WTC11 (cell line): ENCODE measurements at regions not wholly inside any gene's neighbourhood (a gene's known extent, or its start where the extent isn't known, plus 50 kb on each side); places are given as distances from the start of the nearest gene placed in this dataset.

Experiments used
- ATAC-seq: fragments of 200-7000 bp; cut with Tn5 transposase; 2 replicates; pipeline ENCODE4 v1.10.0; 2021; ENCODE audit warnings: mild to moderate bottlenecking, moderate library complexity
- CTCF ChIA-PET: fragments of 300-600 bp; sonication (Branson Sonifier 250); formaldehyde crosslinking; loops from one replicate; lab custom pipeline; 2021; ENCODE audit warnings: antibody characterized with exemption; lab: Charles Lee
- POLR2A ChIA-PET: fragments of 350-600 bp; sonication (Branson Sonifier 250); formaldehyde crosslinking; loops from one replicate; lab custom pipeline; 2021; ENCODE audit warnings: antibody characterized with exemption; lab: Charles Lee
- DNase-seq: peaks from one replicate; pipeline ENCODE4 v3.0.0; 2021; ENCODE audit warnings: low spot score
- H3K27ac Mint-ChIP-seq: 2 replicates; pipeline ENCODE4 v1.8.0; 2021; ENCODE audit warnings: mixed read lengths
- H3K27me3 Mint-ChIP-seq: 2 replicates; pipeline ENCODE4 v1.8.0; 2021; ENCODE audit warnings: low read depth, mild to moderate bottlenecking, moderate library complexity, mixed read lengths
- H3K36me3 Mint-ChIP-seq: 2 replicates; pipeline ENCODE4 v1.8.0; 2021; ENCODE audit warnings: mixed read lengths
- H3K4me1 Mint-ChIP-seq: 2 replicates; pipeline ENCODE4 v1.8.0; 2022; ENCODE audit warnings: mixed read lengths
- H3K4me3 Mint-ChIP-seq: 2 replicates; pipeline ENCODE4 v1.8.0; 2021; ENCODE audit warnings: mild to moderate bottlenecking, moderate library complexity, mixed read lengths
- H3K9me3 Mint-ChIP-seq: 2 replicates; pipeline ENCODE4 v1.8.0; 2021; ENCODE audit warnings: mixed read lengths
- ATF6 ChIP-seq: sonication (generic); formaldehyde crosslinking; IDR thresholded peaks from 2 replicates; pipeline ENCODE4 v1.8.1; 2023; ENCODE audit warnings: mild to moderate bottlenecking, missing genetic modification reagents
- FOXK1 ChIP-seq: sonication (generic); formaldehyde crosslinking; IDR thresholded peaks from 2 replicates; pipeline ENCODE4 v1.8.0; 2022; ENCODE audit warnings: mild to moderate bottlenecking, moderate library complexity, missing genetic modification reagents
- FOXP1 ChIP-seq: sonication (generic); formaldehyde crosslinking; IDR thresholded peaks from 2 replicates; pipeline ENCODE4 v1.8.0; 2022; ENCODE audit warnings: missing genetic modification reagents, mild to moderate bottlenecking, moderate library complexity, borderline replicate concordance
- MYBL2 ChIP-seq: sonication (generic); formaldehyde crosslinking; IDR thresholded peaks from 2 replicates; pipeline ENCODE4 v1.8.1; 2023; ENCODE audit warnings: mild to moderate bottlenecking, moderate library complexity, missing genetic modification reagents
- NFE2L1 ChIP-seq: sonication (generic); formaldehyde crosslinking; IDR thresholded peaks from 2 replicates; pipeline ENCODE4 v1.8.1; 2023; ENCODE audit warnings: missing genetic modification reagents
- SMAD3 ChIP-seq: sonication (generic); formaldehyde crosslinking; IDR thresholded peaks from 2 replicates; pipeline ENCODE4 v1.8.0; 2022; ENCODE audit warnings: missing genetic modification reagents, mild to moderate bottlenecking, borderline replicate concordance
- SP1 ChIP-seq: sonication (generic); formaldehyde crosslinking; conservative IDR thresholded peaks from 2 replicates; pipeline ENCODE4 v1.8.1; 2022; ENCODE audit warnings: missing genetic modification reagents
- ZBTB21 ChIP-seq: sonication (generic); formaldehyde crosslinking; IDR thresholded peaks from 2 replicates; pipeline ENCODE4 v1.8.1; 2023; ENCODE audit warnings: mild to moderate bottlenecking, missing genetic modification reagents, borderline replicate concordance
- ZNF138 ChIP-seq: sonication (generic); formaldehyde crosslinking; conservative IDR thresholded peaks from 2 replicates; pipeline ENCODE4 v1.8.1; 2022; ENCODE audit warnings: mild to moderate bottlenecking, moderate library complexity, missing genetic modification reagents
- ZNF232 ChIP-seq: sonication (generic); formaldehyde crosslinking; IDR thresholded peaks from 2 replicates; pipeline ENCODE4 v1.8.0; 2022; ENCODE audit warnings: mild to moderate bottlenecking, missing genetic modification reagents
- ZNF263 ChIP-seq: sonication (generic); formaldehyde crosslinking; IDR thresholded peaks from 2 replicates; pipeline ENCODE4 v1.8.1; 2022; ENCODE audit warnings: low read depth, mild to moderate bottlenecking, moderate library complexity, missing genetic modification reagents
- ZNF671 ChIP-seq: fragments of 250-450 bp; sonication (Bioruptor Pico); IDR thresholded peaks from 2 replicates; pipeline ENCODE4 v1.8.0; 2021; ENCODE audit warnings: mild to moderate bottlenecking
- TF ChIP-seq, protein P1 (sequence below): fragments of 250-450 bp; sonication (Bioruptor Pico); IDR thresholded peaks from 2 replicates; pipeline ENCODE4 v1.9.0; 2021; ENCODE audit warnings: moderate library complexity, mild to moderate bottlenecking, inconsistent platforms, borderline replicate concordance
- TF ChIP-seq, protein P2 (sequence below): sonication (generic); formaldehyde crosslinking; IDR thresholded peaks from 2 replicates; pipeline ENCODE4 v1.8.0; 2023; ENCODE audit warnings: missing genetic modification reagents, mild to moderate bottlenecking, borderline replicate concordance
- TF ChIP-seq, protein P3 (sequence below): fragments of 250-450 bp; sonication (Bioruptor Pico); conservative IDR thresholded peaks from 2 replicates; pipeline ENCODE4 v1.9.0; 2021; ENCODE audit warnings: mild to moderate bottlenecking
- TF ChIP-seq, protein P4 (sequence below): fragments of 250-450 bp; sonication (Bioruptor Pico); IDR thresholded peaks from 2 replicates; pipeline ENCODE4 v1.8.0; 2021; ENCODE audit warnings: mild to moderate bottlenecking
- TF ChIP-seq, protein P5 (sequence below): sonication (generic); formaldehyde crosslinking; IDR thresholded peaks from 2 replicates; pipeline ENCODE4 v1.8.0; 2022; ENCODE audit warnings: missing genetic modification reagents
- TF ChIP-seq, protein P6 (sequence below): sonication (generic); formaldehyde crosslinking; IDR thresholded peaks from 2 replicates; pipeline ENCODE4 v1.8.1; 2023; ENCODE audit warnings: mild to moderate bottlenecking, missing genetic modification reagents, borderline replicate concordance
- TF ChIP-seq, protein P7 (sequence below): sonication (generic); formaldehyde crosslinking; IDR thresholded peaks from 2 replicates; pipeline ENCODE4 v1.8.0; 2022; ENCODE audit warnings: mild to moderate bottlenecking, missing genetic modification reagents

DNA sequence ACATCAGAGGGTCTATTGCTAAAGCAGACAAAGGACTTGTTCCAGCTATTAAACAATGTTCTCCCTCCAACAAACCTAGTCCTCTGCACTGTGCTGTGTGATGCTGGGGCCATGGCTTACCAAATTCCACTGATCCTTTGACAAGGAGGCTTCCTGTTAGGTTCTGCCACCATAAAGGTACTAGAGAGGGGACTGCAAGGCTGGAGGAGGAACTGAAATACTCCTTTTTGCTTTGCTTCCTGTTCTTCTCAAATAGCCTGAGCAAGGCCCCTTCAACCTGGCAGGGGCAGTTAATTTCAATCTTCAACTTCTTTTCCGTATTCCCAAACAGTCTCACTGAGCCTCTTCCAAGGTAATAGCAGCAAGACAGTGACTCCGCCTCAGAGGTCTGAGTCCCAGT lies 286.4 kb upstream of the IRAK1BP1 start (continued):
- TF ChIP-seq, protein P1, sequence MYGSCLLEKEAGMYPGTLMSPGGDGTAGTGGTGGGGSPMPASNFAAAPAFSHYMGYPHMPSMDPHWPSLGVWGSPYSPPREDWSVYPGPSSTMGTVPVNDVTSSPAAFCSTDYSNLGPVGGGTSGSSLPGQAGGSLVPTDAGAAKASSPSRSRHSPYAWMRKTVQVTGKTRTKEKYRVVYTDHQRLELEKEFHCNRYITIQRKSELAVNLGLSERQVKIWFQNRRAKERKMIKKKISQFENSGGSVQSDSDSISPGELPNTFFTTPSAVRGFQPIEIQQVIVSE: no peak
- TF ChIP-seq, protein P2, sequence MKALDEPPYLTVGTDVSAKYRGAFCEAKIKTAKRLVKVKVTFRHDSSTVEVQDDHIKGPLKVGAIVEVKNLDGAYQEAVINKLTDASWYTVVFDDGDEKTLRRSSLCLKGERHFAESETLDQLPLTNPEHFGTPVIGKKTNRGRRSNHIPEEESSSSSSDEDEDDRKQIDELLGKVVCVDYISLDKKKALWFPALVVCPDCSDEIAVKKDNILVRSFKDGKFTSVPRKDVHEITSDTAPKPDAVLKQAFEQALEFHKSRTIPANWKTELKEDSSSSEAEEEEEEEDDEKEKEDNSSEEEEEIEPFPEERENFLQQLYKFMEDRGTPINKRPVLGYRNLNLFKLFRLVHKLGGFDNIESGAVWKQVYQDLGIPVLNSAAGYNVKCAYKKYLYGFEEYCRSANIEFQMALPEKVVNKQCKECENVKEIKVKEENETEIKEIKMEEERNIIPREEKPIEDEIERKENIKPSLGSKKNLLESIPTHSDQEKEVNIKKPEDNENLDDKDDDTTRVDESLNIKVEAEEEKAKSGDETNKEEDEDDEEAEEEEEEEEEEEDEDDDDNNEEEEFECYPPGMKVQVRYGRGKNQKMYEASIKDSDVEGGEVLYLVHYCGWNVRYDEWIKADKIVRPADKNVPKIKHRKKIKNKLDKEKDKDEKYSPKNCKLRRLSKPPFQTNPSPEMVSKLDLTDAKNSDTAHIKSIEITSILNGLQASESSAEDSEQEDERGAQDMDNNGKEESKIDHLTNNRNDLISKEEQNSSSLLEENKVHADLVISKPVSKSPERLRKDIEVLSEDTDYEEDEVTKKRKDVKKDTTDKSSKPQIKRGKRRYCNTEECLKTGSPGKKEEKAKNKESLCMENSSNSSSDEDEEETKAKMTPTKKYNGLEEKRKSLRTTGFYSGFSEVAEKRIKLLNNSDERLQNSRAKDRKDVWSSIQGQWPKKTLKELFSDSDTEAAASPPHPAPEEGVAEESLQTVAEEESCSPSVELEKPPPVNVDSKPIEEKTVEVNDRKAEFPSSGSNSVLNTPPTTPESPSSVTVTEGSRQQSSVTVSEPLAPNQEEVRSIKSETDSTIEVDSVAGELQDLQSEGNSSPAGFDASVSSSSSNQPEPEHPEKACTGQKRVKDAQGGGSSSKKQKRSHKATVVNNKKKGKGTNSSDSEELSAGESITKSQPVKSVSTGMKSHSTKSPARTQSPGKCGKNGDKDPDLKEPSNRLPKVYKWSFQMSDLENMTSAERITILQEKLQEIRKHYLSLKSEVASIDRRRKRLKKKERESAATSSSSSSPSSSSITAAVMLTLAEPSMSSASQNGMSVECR (CRISPR knock-in tag): no peak
- TF ChIP-seq FOXK1: no peak
- TF ChIP-seq NFE2L1: no peak
- TF ChIP-seq ZNF263: no peak
- no peak for TF ChIP-seq ZNF138 (CRISPR knock-in tag)
- TF ChIP-seq, protein P3, sequence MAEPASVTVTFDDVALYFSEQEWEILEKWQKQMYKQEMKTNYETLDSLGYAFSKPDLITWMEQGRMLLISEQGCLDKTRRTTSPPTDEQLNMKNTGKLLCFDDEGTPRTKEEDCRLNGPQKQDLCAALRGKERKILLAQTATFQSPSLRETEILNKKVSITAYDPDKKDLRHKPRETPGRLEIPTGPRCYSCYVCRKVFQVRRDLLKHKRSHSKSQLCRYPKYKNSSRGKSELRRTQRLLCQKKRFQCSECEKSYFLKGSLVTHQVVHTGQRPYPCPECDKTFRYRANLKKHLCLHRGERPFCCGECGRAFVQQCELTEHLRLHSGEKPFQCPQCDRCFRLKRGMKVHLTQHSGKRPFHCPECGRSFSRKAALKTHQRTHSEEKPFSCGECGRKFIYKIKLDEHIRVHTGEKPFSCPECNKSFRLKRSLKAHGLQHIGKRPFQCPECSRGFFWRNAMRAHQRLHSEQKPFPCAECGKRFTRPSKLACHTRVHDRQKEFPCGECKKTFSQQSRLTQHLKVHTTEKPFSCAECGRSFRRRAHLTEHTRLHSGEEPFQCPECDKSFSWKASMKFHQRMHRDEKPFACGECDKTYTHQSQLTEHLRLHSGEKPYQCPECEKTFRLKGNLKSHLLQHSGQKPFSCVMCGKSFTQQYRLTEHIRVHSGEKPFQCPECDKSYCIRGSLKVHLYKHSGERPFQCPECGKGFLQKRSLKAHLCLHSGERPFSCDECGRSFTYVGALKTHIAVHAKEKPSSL (CRISPR knock-in tag): no peak
- no peak for TF ChIP-seq ATF6 (CRISPR knock-in tag)
- TF ChIP-seq SP1 (CRISPR knock-in tag): no peak
- no peak for TF ChIP-seq ZNF671 (CRISPR knock-in tag)
- TF ChIP-seq SMAD3 (CRISPR knock-in tag): no peak
- TF ChIP-seq, protein P4, sequence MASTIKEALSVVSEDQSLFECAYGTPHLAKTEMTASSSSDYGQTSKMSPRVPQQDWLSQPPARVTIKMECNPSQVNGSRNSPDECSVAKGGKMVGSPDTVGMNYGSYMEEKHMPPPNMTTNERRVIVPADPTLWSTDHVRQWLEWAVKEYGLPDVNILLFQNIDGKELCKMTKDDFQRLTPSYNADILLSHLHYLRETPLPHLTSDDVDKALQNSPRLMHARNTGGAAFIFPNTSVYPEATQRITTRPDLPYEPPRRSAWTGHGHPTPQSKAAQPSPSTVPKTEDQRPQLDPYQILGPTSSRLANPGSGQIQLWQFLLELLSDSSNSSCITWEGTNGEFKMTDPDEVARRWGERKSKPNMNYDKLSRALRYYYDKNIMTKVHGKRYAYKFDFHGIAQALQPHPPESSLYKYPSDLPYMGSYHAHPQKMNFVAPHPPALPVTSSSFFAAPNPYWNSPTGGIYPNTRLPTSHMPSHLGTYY (CRISPR knock-in tag): no peak

DNA sequence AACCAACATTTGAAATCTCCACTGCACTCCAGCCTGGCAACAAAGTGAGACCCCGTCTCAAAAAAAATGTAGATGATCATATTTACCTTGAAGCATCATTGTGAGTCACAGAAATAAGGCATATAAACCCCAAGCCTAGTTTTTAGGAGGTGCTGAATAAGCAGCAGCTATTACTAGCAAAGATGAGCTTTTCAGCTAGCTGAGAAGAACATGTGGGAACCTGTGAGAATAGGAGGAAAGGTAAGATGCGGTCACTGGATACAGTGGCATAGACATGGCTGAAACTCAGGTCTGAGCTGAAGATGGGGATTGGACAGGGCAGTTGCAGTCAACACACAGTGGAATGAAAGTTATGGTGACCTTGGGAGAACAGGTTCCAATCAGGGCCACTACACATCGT lies 284.3 kb upstream of the IRAK1BP1 start:
- H3K27me3 Mint-ChIP-seq: peaks cover 4% of the 10 kb centered on the region; the same call in 1 of the 2 replicates
- ChIA-PET POLR2A (no interaction called here), CTCF (no interaction called here)
- no peak overlapping the region for H3K27ac Mint-ChIP-seq
- peaks cover 32% of the 10 kb centered on the region for H3K4me1 Mint-ChIP-seq
- no peak for DNase-seq
- H3K36me3 Mint-ChIP-seq: no peaks in the 10 kb centered on the region
- ATAC-seq: no peak
- no peak overlapping the region for H3K4me3 Mint-ChIP-seq
- no peaks in the 10 kb centered on the region for H3K9me3 Mint-ChIP-seq
- TF ChIP-seq ZNF138 (CRISPR knock-in tag) (no peak), ZBTB21 (no peak), FOXP1 (CRISPR knock-in tag) (no peak), ZNF232 (CRISPR knock-in tag) (no peak), MYBL2 (CRISPR knock-in tag) (no peak)
- TF ChIP-seq, protein P5, sequence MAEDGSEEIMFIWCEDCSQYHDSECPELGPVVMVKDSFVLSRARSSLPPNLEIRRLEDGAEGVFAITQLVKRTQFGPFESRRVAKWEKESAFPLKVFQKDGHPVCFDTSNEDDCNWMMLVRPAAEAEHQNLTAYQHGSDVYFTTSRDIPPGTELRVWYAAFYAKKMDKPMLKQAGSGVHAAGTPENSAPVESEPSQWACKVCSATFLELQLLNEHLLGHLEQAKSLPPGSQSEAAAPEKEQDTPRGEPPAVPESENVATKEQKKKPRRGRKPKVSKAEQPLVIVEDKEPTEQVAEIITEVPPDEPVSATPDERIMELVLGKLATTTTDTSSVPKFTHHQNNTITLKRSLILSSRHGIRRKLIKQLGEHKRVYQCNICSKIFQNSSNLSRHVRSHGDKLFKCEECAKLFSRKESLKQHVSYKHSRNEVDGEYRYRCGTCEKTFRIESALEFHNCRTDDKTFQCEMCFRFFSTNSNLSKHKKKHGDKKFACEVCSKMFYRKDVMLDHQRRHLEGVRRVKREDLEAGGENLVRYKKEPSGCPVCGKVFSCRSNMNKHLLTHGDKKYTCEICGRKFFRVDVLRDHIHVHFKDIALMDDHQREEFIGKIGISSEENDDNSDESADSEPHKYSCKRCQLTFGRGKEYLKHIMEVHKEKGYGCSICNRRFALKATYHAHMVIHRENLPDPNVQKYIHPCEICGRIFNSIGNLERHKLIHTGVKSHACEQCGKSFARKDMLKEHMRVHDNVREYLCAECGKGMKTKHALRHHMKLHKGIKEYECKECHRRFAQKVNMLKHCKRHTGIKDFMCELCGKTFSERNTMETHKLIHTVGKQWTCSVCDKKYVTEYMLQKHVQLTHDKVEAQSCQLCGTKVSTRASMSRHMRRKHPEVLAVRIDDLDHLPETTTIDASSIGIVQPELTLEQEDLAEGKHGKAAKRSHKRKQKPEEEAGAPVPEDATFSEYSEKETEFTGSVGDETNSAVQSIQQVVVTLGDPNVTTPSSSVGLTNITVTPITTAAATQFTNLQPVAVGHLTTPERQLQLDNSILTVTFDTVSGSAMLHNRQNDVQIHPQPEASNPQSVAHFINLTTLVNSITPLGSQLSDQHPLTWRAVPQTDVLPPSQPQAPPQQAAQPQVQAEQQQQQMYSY: no peak
- TF ChIP-seq, protein P6, sequence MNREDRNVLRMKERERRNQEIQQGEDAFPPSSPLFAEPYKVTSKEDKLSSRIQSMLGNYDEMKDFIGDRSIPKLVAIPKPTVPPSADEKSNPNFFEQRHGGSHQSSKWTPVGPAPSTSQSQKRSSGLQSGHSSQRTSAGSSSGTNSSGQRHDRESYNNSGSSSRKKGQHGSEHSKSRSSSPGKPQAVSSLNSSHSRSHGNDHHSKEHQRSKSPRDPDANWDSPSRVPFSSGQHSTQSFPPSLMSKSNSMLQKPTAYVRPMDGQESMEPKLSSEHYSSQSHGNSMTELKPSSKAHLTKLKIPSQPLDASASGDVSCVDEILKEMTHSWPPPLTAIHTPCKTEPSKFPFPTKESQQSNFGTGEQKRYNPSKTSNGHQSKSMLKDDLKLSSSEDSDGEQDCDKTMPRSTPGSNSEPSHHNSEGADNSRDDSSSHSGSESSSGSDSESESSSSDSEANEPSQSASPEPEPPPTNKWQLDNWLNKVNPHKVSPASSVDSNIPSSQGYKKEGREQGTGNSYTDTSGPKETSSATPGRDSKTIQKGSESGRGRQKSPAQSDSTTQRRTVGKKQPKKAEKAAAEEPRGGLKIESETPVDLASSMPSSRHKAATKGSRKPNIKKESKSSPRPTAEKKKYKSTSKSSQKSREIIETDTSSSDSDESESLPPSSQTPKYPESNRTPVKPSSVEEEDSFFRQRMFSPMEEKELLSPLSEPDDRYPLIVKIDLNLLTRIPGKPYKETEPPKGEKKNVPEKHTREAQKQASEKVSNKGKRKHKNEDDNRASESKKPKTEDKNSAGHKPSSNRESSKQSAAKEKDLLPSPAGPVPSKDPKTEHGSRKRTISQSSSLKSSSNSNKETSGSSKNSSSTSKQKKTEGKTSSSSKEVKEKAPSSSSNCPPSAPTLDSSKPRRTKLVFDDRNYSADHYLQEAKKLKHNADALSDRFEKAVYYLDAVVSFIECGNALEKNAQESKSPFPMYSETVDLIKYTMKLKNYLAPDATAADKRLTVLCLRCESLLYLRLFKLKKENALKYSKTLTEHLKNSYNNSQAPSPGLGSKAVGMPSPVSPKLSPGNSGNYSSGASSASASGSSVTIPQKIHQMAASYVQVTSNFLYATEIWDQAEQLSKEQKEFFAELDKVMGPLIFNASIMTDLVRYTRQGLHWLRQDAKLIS: no peak
- TF ChIP-seq, protein P7, sequence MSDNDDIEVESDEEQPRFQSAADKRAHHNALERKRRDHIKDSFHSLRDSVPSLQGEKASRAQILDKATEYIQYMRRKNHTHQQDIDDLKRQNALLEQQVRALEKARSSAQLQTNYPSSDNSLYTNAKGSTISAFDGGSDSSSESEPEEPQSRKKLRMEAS (CRISPR knock-in tag): no peak
